ENCODE measurements at regions not wholly inside any gene's neighbourhood (a gene's known extent, or its start where the extent isn't known, plus 50 kb on each side); places are given as distances from the start of the nearest gene placed in this dataset.
"Not testable (repeated sequence)": the region's sequence is repeated elsewhere in the genome, so short reads cannot be mapped to it uniquely, and the experiment has no call there.

DNA sequence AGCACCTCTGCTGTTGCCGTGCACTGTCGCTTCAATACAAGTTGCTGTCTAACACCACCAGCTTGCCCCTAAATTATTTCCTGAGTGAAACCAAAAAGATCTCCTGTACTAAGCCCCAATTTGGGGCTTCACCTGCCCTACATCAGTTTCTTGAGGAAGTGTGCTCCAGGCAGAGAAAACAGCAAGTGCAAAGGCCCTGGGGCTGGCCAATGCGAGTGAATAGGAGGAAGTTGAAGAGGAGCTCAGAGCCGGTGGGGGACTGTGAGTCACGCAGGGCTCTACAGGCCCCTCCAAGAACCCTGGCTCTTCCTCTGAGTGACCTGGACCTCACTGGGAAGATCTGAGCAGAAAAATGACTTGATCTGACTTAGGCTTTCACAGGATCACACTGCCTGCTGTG lies 117.2 kb downstream of the IPO8 start:
- no peak for DNase-seq

DNA sequence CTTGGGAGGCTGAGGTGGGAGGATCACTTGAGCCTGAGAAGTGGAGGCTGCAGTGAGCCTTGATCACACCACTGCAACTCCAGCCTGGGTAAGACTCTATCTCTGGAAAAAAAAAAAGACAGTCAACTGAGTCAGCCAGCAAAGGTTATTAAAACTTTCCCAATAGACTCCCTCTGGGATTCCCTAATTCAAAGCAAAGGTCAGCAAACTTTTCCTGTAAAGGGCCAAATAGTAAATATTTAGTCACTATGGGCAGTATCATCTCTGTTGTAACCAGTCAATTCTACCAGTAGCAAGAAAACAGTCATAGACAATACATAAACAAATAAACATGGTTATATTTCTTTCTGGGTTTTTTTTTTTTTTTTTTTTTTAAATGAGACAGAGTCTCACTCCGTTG lies 122.5 kb downstream of the IPO8 start:
- DNase-seq = no peak

DNA sequence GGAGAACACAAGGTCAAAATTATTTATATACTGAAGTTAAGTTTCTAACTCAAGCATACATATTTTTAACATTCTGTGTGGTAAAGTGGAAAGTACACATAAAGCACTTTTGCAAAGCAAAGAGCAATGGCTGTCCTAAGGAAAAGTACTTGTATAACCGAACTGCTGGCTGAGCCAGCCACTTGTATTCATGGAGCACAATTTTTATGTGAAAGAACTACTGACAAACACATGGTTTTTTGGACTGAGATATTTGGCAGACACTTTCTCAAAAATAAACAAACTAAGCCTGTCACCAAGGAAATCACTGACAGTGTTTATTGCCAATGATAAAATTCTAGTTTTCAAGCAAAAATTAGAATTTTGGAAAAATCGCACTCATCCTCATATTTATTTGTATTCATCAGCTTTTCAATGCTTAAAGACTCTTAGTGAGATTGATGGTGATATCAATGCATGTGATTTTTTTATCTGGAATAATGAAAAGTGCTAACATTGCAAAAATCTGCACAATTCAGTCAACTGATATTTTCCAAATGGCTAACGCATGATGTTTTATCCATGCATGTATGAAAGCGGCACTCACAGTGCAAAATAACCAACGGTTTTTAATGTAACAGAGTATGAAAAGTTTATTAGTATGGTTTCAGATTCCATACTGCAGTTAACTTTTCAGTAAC lies 125.3 kb downstream of the IPO8 start:
- no peak for DNase-seq

DNA sequence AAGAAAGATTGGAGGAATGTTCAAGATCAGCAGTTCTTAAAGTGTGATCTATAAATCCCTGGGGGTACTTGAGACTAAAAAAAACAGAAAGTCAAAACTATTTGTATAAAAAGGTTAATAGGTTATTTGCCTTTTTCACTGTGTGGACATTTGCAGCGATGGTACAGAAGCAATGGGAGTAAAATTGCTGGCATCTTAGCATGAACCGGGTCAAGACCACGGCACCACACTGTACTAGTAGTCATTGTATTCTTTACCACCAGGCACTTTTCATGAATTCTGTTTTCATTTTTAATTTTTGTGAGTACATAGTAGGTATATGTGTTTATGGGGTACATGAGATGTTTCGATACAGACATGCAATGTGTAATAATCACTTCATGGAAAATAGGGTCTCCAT lies 126.2 kb downstream of the IPO8 start:
- no peak for DNase-seq

DNA sequence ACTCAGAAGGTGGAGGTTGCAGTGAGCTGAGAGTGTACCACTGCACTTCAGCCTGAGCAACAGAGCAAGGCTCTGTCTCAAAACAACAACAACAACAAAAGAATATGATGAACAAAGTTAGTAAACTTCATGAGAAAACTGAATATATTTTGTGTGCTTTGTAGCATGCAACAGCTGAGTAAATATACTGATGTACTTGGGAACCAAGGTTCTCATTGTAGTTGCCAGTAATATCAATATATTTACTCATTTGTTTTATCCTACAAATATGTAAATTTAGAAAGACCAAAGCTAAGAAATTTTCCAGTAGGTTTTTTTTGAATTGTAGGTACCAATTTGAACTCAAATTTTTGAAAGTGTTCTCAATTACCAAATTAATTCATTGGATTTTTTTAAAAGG lies 127.2 kb downstream of the IPO8 start:
- no peak for DNase-seq

DNA sequence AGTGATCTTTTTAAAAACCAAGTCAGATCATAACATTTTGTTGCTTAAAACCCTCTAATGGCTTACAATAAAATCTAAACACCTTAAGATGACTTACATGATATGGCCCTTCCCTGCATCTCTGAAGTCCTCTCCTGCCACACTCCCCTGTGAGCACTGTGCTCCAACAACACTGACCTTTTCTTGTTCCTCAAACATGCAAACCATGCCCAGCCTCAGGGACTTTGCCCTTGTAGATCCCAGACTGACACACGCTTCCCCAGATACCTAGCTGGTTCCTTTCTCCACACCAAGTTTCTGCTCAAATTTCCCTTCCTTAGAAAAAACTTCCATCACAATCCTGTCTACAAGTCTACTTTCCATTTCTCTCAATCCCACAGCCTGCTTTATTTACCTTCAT lies 128.6 kb downstream of the IPO8 start:
- no peak for DNase-seq

DNA sequence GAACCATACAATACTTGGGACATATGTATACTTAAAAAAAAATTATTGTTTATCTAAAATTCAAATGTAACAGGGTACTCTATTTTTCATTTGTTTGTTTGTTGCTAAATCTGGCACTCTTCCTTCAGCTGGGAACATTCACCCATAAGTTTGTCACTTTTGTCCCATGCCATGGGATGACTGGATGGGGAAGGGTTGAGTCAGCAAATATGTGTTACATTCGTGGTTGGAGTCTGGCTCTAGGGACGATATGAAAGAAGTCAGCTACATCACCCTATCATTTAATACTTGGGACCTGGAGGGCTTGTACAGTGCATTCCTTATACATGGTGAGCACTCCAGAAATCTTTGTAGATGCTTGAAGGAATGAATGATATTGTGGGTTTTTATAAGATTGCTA lies 131.3 kb downstream of the IPO8 start:
- no peak for DNase-seq

DNA sequence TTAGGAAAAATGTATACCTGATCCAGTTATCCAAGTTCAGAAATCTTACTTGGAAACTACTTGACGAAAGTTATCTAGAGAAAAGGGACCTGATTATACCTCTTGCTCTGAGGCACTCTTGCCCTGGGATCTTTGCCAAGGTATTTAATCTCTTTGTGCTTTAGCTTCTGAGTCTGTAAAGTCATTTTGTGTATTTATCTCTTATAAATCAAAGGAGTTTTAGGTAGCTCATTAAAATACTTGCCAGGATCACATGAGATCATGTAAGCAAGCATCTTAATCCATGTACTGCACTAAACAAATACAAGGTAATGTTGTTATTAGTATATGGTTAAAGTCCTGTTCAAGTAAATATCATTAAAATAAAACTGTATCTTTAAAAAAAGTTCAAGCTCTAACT lies 147.5 kb downstream of the IPO8 start:
- no peak for DNase-seq

DNA sequence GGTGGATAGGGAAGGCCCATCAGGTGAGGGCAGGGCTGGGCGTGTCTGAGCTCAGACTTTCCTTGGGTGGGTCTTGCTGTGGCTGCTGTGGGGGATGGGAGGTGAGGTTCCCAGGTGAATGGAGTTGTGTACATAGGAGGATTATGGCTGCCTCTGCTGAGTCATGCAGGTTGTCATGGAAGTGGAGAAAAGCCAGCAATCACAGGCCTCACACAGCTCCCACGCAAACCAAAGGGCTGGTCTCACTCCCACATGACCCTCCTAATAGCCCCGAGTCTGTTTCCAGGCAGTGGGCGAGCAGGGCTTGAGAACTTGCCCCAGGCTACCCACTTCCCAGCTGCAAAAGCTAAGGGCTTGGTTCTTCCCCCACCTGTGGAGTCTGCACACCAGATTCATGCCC lies 149.5 kb downstream of the IPO8 start:
- DNase-seq = no peak

DNA sequence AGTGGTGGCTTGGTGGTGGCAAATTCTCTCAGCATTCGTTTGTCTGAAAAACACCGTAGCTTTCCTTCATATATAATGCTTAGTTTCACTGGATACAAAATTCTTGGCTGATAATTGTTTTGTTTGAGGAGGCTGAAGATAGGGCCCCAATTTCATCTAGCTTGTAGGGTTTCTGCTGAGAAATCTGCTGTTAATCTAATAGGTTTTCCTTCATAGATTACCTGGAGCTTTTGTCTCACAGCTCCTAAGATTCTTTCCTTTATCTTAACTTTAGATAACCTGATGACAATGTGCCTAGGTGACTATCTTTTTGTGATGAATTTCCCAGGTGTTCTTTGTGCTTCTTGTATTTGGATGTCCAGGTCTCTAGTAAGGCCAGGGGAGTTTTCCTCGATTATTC lies 151.0 kb downstream of the IPO8 start:
- not testable (repeated sequence) for DNase-seq

DNA sequence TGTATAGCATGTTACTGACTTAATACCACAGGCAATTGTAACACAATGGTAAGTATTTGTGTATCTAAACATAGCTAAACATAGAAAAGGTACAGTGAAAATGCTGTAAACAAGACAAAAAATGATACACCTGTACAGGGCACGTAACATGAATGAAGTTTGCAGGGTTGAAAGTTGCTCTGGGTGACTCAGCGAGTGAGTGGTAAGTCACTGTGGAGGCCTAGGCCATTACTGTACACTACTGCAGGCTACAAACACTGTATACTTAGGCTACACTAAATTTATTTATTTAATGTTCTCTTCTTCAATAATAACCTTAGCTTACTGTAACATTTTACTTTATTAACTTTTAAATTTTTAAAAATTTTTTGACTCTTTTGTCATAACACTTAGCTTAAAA lies 158.4 kb downstream of the IPO8 start:
- DNase-seq = no peak

DNA sequence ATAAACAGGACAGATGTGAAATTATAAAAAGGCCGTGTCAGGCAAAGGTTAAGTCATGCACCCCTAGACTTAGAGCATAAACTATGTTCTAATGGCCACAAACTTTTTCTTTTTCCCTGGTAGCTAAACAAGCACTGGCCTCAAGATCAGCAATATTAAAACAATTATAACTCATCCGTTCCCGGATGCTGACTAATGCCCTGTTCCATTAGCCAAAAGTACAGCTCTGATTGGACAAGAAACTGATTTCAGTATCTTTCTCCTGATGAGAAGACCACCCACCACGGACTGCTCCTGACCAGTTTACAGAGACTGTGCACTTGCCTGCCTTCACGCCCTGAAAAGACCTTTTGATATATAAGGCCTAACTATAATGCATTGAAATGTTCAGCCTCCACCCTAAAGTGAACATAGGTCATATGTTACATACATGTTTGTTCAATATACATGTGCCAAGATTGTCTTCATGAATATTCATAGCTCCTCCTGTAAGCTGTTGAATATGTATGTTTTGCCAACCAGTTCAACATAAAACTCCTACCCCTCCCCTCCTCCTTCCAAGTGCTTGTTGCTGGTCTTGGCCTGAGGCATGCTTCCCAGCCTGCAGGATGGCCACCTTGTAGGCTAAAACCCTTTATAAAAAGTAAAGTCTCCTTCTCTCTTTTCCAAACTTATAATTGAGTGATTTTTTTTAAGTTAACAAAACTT lies 162.0 kb downstream of the IPO8 start:
- no peak for DNase-seq

DNA sequence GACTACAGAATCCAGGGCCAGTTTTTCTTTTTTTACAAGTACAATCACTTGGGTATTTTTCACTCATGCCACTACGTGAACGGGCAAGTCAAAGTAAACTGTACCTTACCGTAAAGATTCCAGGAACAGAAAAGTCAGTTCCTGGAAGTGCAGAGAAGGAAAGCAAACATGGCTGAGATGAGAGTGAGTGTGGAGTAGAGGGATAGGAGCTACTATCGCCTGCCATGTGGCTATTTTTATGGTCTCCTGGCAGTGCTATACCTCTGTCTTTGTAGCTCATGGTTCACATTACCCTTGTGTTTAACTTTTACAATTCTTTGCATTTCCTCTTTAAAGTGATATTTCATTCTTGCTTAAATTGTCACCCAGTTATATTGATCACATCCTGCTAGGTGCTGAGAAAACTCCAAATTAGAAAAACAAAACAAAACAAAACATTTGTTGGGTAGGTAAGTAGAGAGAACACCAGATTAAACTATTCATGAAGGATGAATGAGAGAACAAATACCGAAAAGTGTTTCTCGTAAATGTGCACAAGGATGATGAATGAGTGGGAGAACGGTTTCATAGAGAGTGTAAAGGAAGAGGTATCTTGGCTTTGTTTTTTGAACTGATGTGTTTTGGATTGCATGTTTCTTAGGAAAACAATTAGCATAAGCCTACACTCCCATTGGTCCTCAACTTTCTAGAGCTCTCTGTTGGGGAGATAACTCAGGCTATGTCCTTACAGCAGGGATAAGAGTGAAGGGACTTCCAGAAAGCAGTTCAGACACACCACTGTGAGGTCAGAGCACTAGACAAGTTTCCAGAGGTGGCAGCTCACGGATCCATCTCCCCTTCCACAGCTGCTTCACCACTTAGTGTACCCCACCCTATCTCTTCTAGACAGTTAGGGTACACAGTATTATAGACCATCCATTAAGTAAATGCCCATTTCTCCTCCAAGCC lies 163.7 kb downstream of the IPO8 start:
- DNase-seq = no peak

DNA sequence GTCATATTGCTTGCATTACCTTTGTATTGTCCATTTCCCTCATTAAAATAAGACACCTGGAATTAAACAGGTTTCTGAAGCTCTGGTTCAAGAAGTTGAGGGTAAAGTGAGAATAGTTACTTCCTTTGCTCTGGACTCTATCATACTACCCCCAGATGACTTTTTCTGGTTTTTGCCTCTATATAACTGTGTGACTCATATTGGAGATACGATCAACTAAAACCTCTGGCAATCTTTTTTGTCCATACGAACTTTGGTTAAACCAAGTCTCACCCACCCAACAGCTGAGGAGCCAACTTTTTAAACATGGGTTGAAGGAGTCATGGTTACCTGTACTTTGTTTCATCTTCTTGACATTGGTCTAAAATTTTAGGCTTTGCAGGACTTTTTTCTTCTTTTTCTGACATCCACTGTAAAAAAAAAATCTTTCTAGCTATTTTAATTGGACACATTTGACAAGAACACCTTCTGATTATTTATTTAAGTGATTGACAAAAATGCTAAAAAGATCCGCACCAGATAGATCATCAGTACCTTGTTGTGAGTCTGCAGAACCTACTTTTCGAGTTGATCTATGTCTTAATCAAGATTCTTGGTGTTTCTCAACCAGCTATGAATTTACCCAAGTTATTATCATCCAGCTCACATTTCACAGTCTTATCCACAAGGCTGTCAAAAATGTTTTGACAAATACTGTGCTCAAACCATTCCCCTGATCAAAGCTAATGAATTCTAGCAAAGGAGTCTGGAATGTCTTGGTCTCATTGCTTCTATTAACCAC lies 166.0 kb downstream of the IPO8 start:
- DNase-seq = no peak

DNA sequence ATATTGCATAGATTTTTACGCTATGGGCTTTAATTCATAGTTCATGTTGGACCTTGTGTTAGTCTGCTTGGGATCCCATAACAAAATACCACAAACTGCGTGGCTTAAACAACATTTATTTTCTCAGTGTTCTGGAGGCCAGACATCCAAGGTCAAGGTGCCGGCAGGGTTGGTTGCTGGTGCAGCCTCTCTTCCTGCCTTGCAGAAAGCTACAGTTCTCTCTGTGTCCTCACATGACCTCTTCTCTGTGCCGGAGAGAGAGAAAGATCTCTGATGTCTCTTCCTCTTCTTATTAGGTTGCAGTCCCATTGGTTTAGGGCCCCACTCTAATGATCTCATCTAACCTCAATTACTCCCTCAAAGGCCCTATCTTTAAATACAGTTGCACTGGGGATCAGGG lies 170.5 kb downstream of the IPO8 start:
- DNase-seq = no peak

DNA sequence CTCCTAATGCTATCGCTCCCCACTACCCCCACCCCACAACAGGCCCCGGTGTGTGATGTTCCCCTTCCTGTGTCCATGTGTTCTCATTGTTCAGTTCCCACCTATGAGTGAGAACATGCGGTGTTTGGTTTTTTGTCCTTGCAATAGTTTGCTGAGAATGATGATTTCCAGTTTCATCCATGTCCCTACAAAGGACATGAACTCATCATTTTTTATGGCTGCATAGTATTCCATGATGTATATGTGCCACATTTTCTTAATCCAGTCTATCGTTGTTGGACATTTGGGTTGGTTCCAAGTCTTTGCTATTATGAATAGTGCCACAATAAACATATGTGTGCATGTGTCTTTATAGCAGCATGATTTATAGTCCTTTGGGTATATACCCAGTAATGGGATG lies 175.4 kb downstream of the IPO8 start:
- not testable (repeated sequence) for DNase-seq

DNA sequence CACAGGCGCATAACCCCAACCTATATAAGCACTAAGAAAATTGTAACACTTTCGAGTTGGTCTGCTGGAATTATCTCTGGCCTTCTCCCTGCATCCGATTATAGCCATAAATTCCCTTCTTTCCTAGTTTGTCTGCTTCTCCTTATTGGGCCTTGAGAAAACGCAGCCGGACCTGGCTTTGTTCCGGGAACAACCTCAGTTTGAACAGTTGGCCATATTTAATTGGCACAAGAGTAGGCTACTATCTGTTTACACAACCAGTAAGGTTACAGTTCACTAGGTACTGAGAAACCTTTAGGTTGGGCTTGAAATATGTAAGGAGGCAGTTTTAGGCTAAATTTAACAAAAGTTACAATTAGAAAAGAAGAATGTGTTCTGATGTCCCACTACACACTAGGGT lies 176.1 kb downstream of the IPO8 start:
- no peak for DNase-seq

DNA sequence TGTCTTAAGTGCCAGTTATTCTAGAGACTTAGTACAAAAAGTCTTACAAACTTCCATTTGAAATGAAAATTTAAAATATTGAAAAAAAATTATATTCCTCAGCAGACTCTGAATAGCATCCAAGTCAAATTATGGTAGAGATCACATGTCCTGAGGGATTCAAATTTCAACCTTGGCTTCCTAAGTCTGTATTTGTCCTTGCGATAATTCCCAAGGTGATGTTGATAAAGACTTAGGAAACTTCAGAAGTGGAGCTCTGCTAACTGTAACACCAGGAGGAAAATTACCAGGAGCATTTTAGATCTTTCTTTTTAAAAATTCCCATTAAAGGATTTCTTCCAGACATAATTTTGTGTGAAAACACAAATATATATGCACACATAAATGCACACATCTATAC lies 178.3 kb downstream of the IPO8 start:
- no peak for DNase-seq

DNA sequence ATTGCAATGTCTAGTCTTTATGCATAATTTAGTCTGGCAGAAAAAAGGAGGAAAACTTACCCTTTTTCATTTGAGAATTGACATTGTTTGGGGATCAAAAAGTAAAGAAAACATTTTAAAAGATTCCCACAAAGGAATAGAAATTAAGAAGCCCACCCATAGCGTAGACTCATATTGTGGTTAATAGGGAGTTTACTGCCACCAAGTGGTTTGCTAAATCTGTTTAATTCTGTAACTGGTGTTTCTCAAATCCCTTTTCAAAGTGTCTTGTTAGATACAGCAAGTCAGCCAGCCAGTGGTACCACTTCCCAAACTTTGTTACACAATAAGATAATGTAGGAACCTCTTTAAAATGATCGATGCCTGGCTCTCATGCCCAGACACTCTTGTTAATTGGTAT lies 180.3 kb downstream of the IPO8 start:
- DNase-seq = no peak

DNA sequence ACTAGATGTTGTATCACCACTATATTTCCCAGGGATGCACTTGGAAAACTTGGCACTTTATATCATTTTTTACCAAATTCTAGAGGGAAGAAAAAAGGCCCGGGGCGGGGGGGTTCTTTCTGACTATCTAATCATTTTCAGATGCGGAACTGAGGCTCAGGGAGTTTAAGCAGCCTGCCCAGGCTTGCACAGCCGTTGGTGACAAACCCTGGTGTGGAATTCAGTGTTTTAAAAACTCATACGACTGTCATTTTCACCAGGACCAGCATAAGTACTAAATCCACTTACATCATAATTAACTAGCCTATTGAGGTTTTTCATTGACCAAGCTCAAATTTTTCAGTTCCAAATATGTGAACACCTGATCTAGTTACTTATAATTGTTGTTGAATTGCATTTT lies 181.0 kb downstream of the IPO8 start:
- no peak for DNase-seq

DNA sequence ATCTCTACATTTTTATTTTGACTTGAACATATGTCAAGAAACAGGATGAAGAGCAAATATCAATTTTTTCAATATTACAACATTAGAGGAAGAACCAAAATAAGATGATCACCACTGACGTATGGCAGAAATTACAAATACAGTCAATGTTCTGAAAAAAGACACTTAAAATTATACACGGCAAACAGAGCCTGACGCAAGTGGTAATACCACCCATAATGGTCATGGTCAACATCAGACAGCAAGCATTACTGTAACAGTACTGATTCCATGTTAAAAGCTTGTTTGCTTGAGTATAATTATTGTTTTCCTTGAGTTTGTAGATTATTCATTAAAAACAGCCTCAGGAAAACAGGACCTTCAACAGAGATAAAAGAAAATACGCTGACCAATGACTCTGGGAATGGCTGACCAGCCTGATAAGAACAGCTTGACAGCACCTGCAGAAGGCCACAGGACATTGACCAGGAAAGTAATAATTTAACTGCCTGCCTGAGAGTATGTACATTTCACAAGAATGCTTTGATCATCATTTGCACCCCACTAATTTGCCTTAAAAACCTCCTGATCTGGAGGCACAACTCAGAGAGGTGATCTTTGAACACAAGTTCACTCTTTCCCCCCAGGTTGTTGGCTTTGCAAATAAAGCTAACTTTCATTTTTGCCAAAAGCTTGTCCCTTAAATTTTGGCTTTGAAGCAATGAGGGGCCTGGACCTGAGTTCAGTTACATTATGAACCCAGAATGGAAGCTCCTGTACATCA lies 187.3 kb downstream of the IPO8 start:
- no peak for DNase-seq

DNA sequence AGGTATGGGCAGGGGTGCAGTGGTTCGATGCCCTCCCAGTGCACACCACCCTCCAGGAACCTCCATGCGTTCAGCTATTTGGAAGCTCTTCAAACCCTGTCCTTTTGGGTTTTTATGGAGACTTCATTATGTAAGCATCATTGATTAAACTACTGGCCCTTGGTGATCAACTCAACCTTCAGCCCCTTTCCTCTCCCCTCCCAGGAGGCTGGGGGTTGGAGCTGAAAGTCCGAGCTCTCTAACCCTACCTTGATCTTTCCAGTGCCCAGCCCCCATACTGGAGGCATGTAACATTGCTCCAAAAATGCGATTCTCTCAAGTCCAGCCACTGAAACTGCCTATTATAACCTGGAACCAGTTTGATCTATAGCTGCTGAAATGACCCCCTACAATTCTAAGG lies 188.1 kb downstream of the IPO8 start:
- no peak for DNase-seq

All from NCI-H1048 (cell line).